OCI-LY7 (cell line): ENCODE measurements at regions not wholly inside any gene's neighbourhood (a gene's known extent, or its start where the extent isn't known, plus 50 kb on each side); places are given as distances from the start of the nearest gene placed in this dataset.

Source experiments
- BruUV-seq: library from RNA; stranded (reverse); fragments of 400-500 nt; replicated peaks from 2 replicates; lab custom pipeline; 2021; lab: Mats Ljungman, UMichigan
- CTCF ChIA-PET: fragments of 300-600 bp; sonication (Branson Sonifier 250); formaldehyde crosslinking; loops from one replicate; lab custom pipeline; 2022; ENCODE audit warnings: antibody characterized with exemption; ENCODE audit not compliant: unreplicated experiment; lab: Charles Lee
- POLR2A ChIA-PET: fragments of 300-600 bp; sonication (Branson Sonifier 250); formaldehyde crosslinking; loops from one replicate; lab custom pipeline; 2022; ENCODE audit warnings: antibody characterized with exemption; lab: Charles Lee
- DNase-seq: peaks from one replicate; pipeline ENCODE4 v3.0.0-alpha.2; 2015; ENCODE audit warnings: low spot score
- H2AFZ ChIP-seq: fragments of 200-600 bp; sonication (generic), shearing (Covaris generic); 2 replicates; pipeline ENCODE4 v1.6.1; 2014; ENCODE audit warnings: mild to moderate bottlenecking, antibody characterized with exemption, low read length, moderate library complexity
- H3K27ac ChIP-seq: fragments of 200-600 bp; sonication (generic); 2 replicates; pipeline ENCODE4 v1.5.1; 2014; ENCODE audit warnings: mixed run types, low read depth, mild to moderate bottlenecking, moderate library complexity, low read length, inconsistent platforms; ENCODE audit not compliant: poor library complexity, severe bottlenecking
- H3K36me3 ChIP-seq: fragments of 200-600 bp; sonication (generic); 2 replicates; pipeline ENCODE4 v1.6.1; 2014; ENCODE audit warnings: mild to moderate bottlenecking, antibody characterized with exemption, low read length, moderate library complexity, mixed read lengths; ENCODE audit not compliant: insufficient read depth
- H3K4me1 ChIP-seq: fragments of 200-600 bp; sonication (generic); 2 replicates; pipeline ENCODE4 v1.5.1; 2014; ENCODE audit warnings: mild to moderate bottlenecking, low read length; ENCODE audit not compliant: insufficient read depth, poor library complexity, severe bottlenecking
- H3K4me2 ChIP-seq: fragments of 200-600 bp; sonication (generic); 2 replicates; pipeline ENCODE4 v1.6.1; 2014; ENCODE audit warnings: mild to moderate bottlenecking, low read length
- H3K4me3 ChIP-seq: fragments of 200-600 bp; sonication (generic); 2 replicates; pipeline ENCODE4 v1.5.1; 2014; ENCODE audit warnings: mild to moderate bottlenecking, low read depth, low read length; ENCODE audit not compliant: poor library complexity, severe bottlenecking
- H3K79me2 ChIP-seq: fragments of 200-600 bp; sonication (generic); 2 replicates; pipeline ENCODE4 v1.6.1; 2016; ENCODE audit warnings: low read depth, mild to moderate bottlenecking, low read length, moderate library complexity, mixed read lengths; ENCODE audit not compliant: insufficient read depth
- H3K9me2 ChIP-seq: fragments of 200-600 bp; sonication (generic); 2 replicates; pipeline ENCODE4 v1.6.1; 2016; ENCODE audit warnings: mild to moderate bottlenecking, low read length, mixed read lengths; ENCODE audit not compliant: insufficient read depth
- H3K9me3 ChIP-seq: fragments of 200-600 bp; sonication (generic); 2 replicates; pipeline ENCODE4 v1.6.1; 2014; ENCODE audit warnings: mild to moderate bottlenecking, mixed run types, low read length, mixed read lengths
- H4K20me1 ChIP-seq: fragments of 200-600 bp; sonication (generic); 2 replicates; pipeline ENCODE4 v1.6.1; 2014; ENCODE audit warnings: mild to moderate bottlenecking, antibody characterized with exemption, low read length, moderate library complexity, mixed read lengths; ENCODE audit not compliant: insufficient read depth
- EZH2phosphoT487 ChIP-seq: fragments of 200-600 bp; sonication (generic); IDR thresholded peaks from 2 replicates; pipeline ENCODE4 v1.6.1; 2018; ENCODE audit warnings: low read depth, borderline replicate concordance, mild to moderate bottlenecking, mixed run types, antibody characterized with exemption, low read length, moderate library complexity, mixed read lengths
- intact Hi-C: fragments of 100-400 bp; cut with micrococcal nuclease; formaldehyde crosslinking; loops from one replicate; pipeline ENCODE4 v1.10.0; 2022; ENCODE audit not compliant: unreplicated experiment
- TF ChIP-seq, protein P1 (sequence below): fragments of 200-600 bp; sonication (generic); conservative IDR thresholded peaks from 2 replicates; pipeline ENCODE4 v1.5.1; 2014; ENCODE audit warnings: mild to moderate bottlenecking, antibody characterized with exemption, low read length, moderate library complexity, mixed read lengths

DNA sequence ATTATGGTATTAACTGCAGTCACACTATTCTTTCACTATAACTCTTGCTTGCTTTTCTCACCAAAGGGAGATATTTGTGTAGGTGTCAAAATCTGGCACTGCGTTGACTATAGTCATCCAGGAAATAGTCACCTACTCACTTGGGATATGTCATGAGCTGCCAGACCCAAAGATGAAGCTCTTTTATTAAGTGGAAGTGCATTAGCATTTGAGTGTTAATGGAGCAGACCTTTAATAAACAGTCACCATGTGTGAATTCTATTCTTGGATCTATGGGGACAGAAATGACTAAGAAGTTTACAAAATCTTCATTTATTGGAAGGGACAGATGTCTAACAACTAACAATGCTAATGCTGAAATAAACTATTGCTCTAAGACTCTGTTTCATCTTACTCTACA lies 130.1 kb upstream of the NEDD9 start:
- no peaks in the 10 kb centered on the region for H4K20me1 ChIP-seq
- CTCF ChIA-PET, result interaction anchor here (1.0 kb wide), 1 partner anchor 8 kb away, joined by 3 read pairs; no protein-coding TSS in a partner anchor
- no TSS peak for BruUV-seq
- no peak overlapping the region for H2AFZ ChIP-seq
- POLR2A ChIA-PET, result interaction anchor here (1.0 to 1.1 kb wide), 2 partner anchors 19 to 28 kb away, joined by 3 to 4 read pairs; no protein-coding TSS in a partner anchor
- intact Hi-C loops, result no loop called here
- no peak for DNase-seq
- H3K4me1 ChIP-seq, result no peaks in the 10 kb centered on the region
- H3K9me3 ChIP-seq, result no peaks in the 10 kb centered on the region
- no peak overlapping the region for H3K4me2 ChIP-seq
- no peaks in the 10 kb centered on the region for H3K79me2 ChIP-seq
- H3K9me2 ChIP-seq, result no peaks in the 10 kb centered on the region
- H3K4me3 ChIP-seq, result no peak overlapping the region
- TF ChIP-seq, protein P1, sequence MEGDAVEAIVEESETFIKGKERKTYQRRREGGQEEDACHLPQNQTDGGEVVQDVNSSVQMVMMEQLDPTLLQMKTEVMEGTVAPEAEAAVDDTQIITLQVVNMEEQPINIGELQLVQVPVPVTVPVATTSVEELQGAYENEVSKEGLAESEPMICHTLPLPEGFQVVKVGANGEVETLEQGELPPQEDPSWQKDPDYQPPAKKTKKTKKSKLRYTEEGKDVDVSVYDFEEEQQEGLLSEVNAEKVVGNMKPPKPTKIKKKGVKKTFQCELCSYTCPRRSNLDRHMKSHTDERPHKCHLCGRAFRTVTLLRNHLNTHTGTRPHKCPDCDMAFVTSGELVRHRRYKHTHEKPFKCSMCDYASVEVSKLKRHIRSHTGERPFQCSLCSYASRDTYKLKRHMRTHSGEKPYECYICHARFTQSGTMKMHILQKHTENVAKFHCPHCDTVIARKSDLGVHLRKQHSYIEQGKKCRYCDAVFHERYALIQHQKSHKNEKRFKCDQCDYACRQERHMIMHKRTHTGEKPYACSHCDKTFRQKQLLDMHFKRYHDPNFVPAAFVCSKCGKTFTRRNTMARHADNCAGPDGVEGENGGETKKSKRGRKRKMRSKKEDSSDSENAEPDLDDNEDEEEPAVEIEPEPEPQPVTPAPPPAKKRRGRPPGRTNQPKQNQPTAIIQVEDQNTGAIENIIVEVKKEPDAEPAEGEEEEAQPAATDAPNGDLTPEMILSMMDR, result no peak
- TF ChIP-seq EZH2phosphoT487, result no peak
- H3K27ac ChIP-seq, result no peak overlapping the region
- H3K36me3 ChIP-seq, result no peaks in the 10 kb centered on the region; the same call in 1 of the 2 replicates

GRCh38 chr6:11358904-11359830 lies 126.7 kb upstream of the NEDD9 start:
- ChIA-PET CTCF (no interaction called here), POLR2A (interaction anchor here (1.0 kb wide), 1 partner anchor 23 kb away, joined by 3 read pairs; no protein-coding TSS in a partner anchor)
- H3K9me2 ChIP-seq, result no peaks in the 10 kb centered on the region
- H3K9me3 ChIP-seq, result no peaks in the 10 kb centered on the region
- intact Hi-C loops, result no loop called here
- TF ChIP-seq, protein P1, result no peak
- no peak for TF ChIP-seq EZH2phosphoT487
- peaks cover 3% of the 10 kb centered on the region for H3K4me1 ChIP-seq
- H3K27ac ChIP-seq, result no peak overlapping the region
- no peak overlapping the region for H2AFZ ChIP-seq
- no peak overlapping the region for H3K4me2 ChIP-seq
- BruUV-seq, result no TSS peak
- H3K36me3 ChIP-seq, result no peaks in the 10 kb centered on the region; the same call in 1 of the 2 replicates
- no peaks in the 10 kb centered on the region for H3K79me2 ChIP-seq
- H3K4me3 ChIP-seq, result no peak overlapping the region
- DNase-seq, result no peak
- H4K20me1 ChIP-seq, result no peaks in the 10 kb centered on the region
